Right lobe of liver (tissue), 6 donors: ENCODE measurements at regions not wholly inside any gene's neighbourhood (a gene's known extent, or its start where the extent isn't known, plus 50 kb on each side); places are given as distances from the start of the nearest gene placed in this dataset.
"Not testable (repeated sequence)": the region's sequence is repeated elsewhere in the genome, so short reads cannot be mapped to it uniquely, and the experiment has no call there.

Experiments
- ATAC-seq, 4 donors: fragments of 200-7000 bp; cut with Tn5 transposase; one replicate each; pipeline ENCODE4 v1.9.1; 2020; ENCODE audit warnings: mild to moderate bottlenecking in 4 of 4, moderate library complexity in 4 of 4
- DNase-seq, 3 donors: peaks; one replicate each; pipeline ENCODE4 v3.0.0-alpha.2; 2020
- H3K27ac ChIP-seq, 3 donors: fragments of 200-600 bp; one replicate each; pipeline ENCODE4 v1.8.0; 2022
- H3K27me3 ChIP-seq, 2 donors: fragments of 200-600 bp; one replicate each; pipeline ENCODE4 v1.8.0; 2022
- H3K36me3 ChIP-seq, 4 donors: fragments of 200-600 bp; sonication (generic) in 1 of 4; one replicate each; pipeline versions ENCODE4 v1.5.1 to v1.8.0; 2017 to 2022; ENCODE audit warnings: control low read depth in 1 of 4
- H3K4me1 ChIP-seq, 4 donors: fragments of 200-600 bp; sonication (generic) in 1 of 4; one replicate each; pipeline versions ENCODE4 v1.5.1 to v1.8.0; 2017 to 2022; ENCODE audit warnings: control low read depth in 1 of 4
- H3K4me3 ChIP-seq, 3 donors: fragments of 200-600 bp; one replicate each; pipeline ENCODE4 v1.8.0; 2022
- H3K9me3 ChIP-seq, 4 donors: fragments of 200-600 bp; sonication (generic) in 1 of 4; one replicate each; pipeline versions ENCODE4 v1.5.1 to v1.8.0; 2017 to 2022; ENCODE audit warnings: control low read depth in 1 of 4
- CTCF ChIP-seq, 4 donors: fragments of 200-600 bp in 3 of 4; fragments of 450-650 bp in 1 of 4; IDR thresholded peaks; one replicate each; pipeline versions ENCODE4 v1.5.1 to v1.8.0; 2016 to 2022; ENCODE audit warnings: antibody characterized with exemption in 4 of 4, mild to moderate bottlenecking in 2 of 4
- POLR2A ChIP-seq: fragments of 450-650 bp; IDR thresholded peaks from one replicate; pipeline ENCODE4 v1.6.1; 2017; ENCODE audit warnings: antibody characterized with exemption, mild to moderate bottlenecking
- WGBS: methylation state at CpG from one replicate; pipeline ENCODE4 v1.1.6; 2018; ENCODE audit warnings: low coverage, low lambda C conversion rate; ENCODE audit not compliant: insufficient coverage; ENCODE audit errors: missing lambda C conversion rate; 5-methylcytosine and 5-hydroxymethylcytosine counted together
- intact Hi-C, 2 donors: fragments of 100-400 bp; cut with DNase I; formaldehyde crosslinking; loops; one replicate each; pipeline versions ENCODE4 v1.11.2 to v1.14.1; 2022
- donor health status: DM: no; HTN: yes; CAD: no.
- donor health status: DM: no; HTN: no; CAD: no.
- donor health status: DM: no; HTN: no; CAD: no.
- donor health status: DM: no; HTN: yes; CAD: no.
- donor health status: DM: no; HTN: yes; CAD: no.

GRCh38 chr12:20148241-20148640, 220.1 kb upstream of the PDE3A start:
- intact Hi-C loops: no loop called here

GRCh38 chr12:20150835-20151422, 217.4 kb upstream of the PDE3A start:
- TF ChIP-seq POLR2A: no peak
- no peak for TF ChIP-seq CTCF (IDR thresholded peaks at IDR 0.05)
- whole genome bisulfite sequencing: 75% methylated on average over 6 of the region's 6 CpGs

More at GRCh38 chr12:20148241-20148640, 220.1 kb upstream of the PDE3A start:
- H3K36me3 ChIP-seq: no peaks in the 10 kb centered on the region
- no peak overlapping the region for H3K4me3 ChIP-seq
- no peaks in the 10 kb centered on the region for H3K9me3 ChIP-seq
- H3K4me1 ChIP-seq: no peaks in the 10 kb centered on the region
- DNase-seq: no peak
- no peak for ATAC-seq
- TF ChIP-seq POLR2A: no peak
- no peaks in the 10 kb centered on the region for H3K27me3 ChIP-seq
- 85% methylated on average over 1 of the region's 1 CpG for WGBS
- H3K27ac ChIP-seq: no peak overlapping the region

GRCh38 chr12:20154052-20154451, 214.3 kb upstream of the PDE3A start:
- ATAC-seq (peak; percentile 43 to 81 (median 51)), DNase-seq (no peak)
- Histone ChIP-seq H3K27ac (no peak overlapping the region), H3K4me3 (no peak overlapping the region), H3K27me3 (no peaks in the 10 kb centered on the region), H3K4me1 (no peaks in the 10 kb centered on the region), H3K9me3 (no peaks in the 10 kb centered on the region), H3K36me3 (no peaks in the 10 kb centered on the region)
- intact Hi-C loops: no loop called here
- TF ChIP-seq POLR2A (no peak), CTCF (IDR thresholded peaks at IDR 0.05) (no peak)
- WGBS: 86% methylated on average over 1 of the region's 1 CpG

More at GRCh38 chr12:20150835-20151422, 217.4 kb upstream of the PDE3A start:
- H3K4me1 ChIP-seq: no peaks in the 10 kb centered on the region
- DNase-seq (no peak), ATAC-seq (no peak)
- H3K36me3 ChIP-seq: no peaks in the 10 kb centered on the region
- no peak overlapping the region for H3K4me3 ChIP-seq
- H3K27me3 ChIP-seq: no peaks in the 10 kb centered on the region
- H3K27ac ChIP-seq: no peak overlapping the region
- H3K9me3 ChIP-seq: no peaks in the 10 kb centered on the region
- intact Hi-C loops: no loop called here

- intact Hi-C loops: no loop called here
- Histone ChIP-seq H3K27ac (no peak overlapping the region), H3K27me3 (no peaks in the 10 kb centered on the region), H3K9me3 (no peaks in the 10 kb centered on the region), H3K4me3 (no peak overlapping the region), H3K4me1 (no peaks in the 10 kb centered on the region), H3K36me3 (no peaks in the 10 kb centered on the region)
- TF ChIP-seq CTCF (IDR thresholded peaks at IDR 0.05): no peak
- TF ChIP-seq POLR2A: no peak
- no peak for DNase-seq
- WGBS: 62% methylated on average over 1 of the region's 1 CpG
- ATAC-seq: no peak
These were observed 213.0 kb upstream of the PDE3A start for GRCh38 chr12:20155374-20155773.

- no CpG with 5 or more reads among the region's 4 CpGs for WGBS
- ATAC-seq, H3K27ac ChIP-seq, H3K9me3 ChIP-seq, H3K27me3 ChIP-seq, H3K4me1 ChIP-seq, H3K36me3 ChIP-seq, intact Hi-C loops, DNase-seq, H3K4me3 ChIP-seq: not testable (repeated sequence)
These were observed 207.4 kb upstream of the PDE3A start for GRCh38 chr12:20160899-20161298.
